Midbrain (tissue), 1 donor: ENCODE measurements at regions not wholly inside any gene's neighbourhood (a gene's known extent, or its start where the extent isn't known, plus 50 kb on each side); places are given as distances from the start of the nearest gene placed in this dataset.
A peak's percentile ranks its signal among the peaks of the same experiment; 100 is the strongest.
"Not testable (repeated sequence)": the region's sequence is repeated elsewhere in the genome, so short reads cannot be mapped to it uniquely, and the experiment has no call there.

Experiments used
- DNase-seq: peaks from one replicate; lab custom pipeline; 2025; lab: John Stamatoyannopoulos, UW

- no peak for DNase-seq
Observed at GRCh38 chr14:43872222-43872621, 634.9 kb downstream of the FSCB start.

- DNase-seq = no peak
Observed at GRCh38 chr14:43858981-43859380, 648.1 kb downstream of the FSCB start.

DNA sequence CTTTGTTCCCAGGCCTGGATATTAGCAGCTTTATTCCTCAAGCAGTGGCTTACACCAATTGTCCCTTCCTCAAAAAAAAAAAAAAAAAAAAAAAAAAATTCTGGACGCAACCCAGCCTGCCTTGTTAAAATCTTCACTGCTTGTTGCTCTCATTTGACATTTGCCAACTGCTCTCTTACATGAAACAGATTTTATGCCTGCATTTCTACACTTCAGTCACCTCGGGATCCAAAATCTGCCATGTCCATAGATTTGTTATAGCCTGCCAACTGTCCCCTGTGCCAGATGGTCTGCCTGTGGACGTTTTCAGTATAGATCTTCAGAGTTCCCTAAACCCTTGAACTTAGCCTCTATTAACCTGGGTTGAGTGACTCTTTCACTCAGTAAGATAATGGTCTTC is 651.5 kb downstream of the FSCB start:
- DNase-seq = no peak

- DNase-seq = no peak
Observed at GRCh38 chr14:43853541-43853940, 653.5 kb downstream of the FSCB start.

DNA sequence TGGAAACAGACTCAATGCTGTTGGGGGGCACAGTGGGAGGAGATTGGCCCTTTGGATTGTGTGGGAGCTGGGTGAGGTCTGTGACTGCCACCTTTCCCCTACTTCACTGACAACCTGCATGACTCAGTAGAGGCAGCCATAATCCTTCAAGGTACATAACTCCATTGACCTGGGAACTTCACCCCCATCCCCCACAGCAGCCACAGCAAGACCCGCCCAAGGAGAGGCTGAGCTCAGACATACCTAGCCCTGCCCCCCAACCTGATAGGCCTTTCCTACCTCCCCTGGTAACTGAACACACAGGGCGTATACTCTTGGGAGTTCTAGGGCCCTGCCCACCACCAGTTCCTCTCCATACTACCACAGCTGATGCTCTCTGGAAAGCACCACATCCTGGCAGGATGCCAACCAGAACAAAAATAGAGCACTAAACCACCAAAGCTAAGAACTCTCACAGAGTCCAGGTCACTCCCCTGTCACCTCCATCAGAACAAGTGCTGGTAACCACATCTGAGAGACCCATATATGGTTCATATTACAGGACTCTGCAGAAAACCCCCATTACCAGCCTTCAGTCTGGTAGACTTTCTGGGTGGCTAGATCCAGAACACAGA is 703.9 kb downstream of the FSCB start:
- DNase-seq = no peak

DNA sequence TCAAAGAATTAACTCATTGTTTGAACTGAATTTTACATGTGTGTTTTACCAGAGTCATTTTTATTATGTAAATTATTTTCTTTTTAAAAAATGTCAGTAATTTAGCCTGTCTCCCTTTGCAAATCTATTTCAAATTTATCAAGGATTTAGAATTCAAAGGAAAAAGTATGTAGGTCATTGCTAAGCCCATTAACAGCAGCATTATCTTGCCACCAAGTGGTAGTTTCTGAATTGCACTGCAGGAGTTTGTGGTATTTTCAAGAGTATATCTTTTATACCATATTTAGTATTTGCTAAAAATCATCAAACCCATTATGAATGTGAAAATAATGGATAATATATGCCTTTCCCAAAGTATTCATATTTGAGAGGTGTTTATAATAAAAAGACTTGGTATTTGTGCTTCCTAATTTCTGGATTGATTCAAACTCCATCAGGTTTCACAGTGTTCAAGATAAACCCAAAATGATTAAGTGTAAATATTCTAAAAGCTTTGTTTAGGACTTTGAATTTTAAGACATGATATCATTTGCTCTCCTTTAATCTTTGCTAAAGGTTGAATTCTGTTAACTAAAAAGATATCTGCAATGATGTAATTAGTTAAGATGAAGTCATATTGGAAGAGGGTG is 711.4 kb downstream of the FSCB start:
- DNase-seq = peak; percentile 22

- DNase-seq = no peak
Observed at GRCh38 chr14:43793579-43793978, 713.5 kb downstream of the FSCB start.

GRCh38 chr14:43792980-43793379 is 714.1 kb downstream of the FSCB start:
- DNase-seq = no peak

DNA sequence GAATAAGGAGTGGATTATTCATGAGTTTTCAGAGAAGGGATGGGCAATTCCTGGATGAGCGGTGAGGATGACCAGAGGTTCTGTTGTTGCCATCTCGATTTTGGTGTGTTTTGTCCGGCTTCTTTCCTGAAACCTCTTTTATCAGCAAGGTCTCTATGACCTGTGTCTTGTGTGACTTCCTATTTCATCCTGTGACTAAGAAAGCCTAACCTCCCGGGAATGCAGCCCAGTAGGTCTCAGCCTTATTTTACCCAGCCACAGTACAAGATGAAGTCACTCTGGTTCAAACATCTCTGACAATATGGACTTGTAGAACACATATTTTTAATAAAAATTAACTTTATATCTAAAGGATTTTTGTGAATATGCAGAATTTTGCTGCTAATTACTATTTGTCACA is 716.4 kb downstream of the FSCB start:
- no peak for DNase-seq

GRCh38 chr14:43789458-43789857 is 717.6 kb downstream of the FSCB start:
- no peak for DNase-seq

DNA sequence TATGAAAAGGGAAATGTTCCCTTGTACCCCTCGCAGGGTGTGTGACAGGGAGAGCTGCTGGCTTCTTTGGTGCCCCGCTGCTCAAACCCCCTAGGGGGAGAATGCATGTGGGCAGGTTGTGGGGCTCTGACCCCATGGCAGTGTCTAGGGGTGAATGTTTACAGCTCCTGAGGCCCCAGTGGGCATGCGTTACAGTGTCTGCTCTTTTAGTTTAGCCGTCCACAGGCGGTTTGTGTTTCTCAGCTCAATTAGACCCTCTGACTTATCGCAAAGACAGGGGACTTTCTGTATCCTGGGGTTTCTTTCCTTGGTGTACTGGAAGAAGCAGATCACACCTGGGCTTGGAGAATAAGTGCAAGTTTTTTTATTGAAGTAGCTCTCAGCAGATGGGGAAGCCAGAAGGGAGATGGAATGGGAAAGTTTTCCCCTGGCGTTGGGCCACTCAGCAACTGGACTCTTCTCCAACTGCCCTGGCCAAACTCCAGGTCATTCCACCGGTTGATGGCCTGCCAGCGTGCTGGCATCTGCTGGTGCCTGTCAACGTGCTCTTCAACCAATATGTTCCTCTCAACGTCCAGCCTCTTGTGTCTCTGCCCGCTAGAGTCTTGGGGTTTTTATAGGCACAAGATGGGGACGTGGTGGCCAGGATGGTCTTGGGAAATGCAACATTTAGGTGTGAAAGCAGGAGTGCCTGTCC is 720.9 kb downstream of the FSCB start:
- no peak for DNase-seq

GRCh38 chr14:43784432-43784831 is 722.7 kb downstream of the FSCB start:
- DNase-seq = not testable (repeated sequence)

DNA sequence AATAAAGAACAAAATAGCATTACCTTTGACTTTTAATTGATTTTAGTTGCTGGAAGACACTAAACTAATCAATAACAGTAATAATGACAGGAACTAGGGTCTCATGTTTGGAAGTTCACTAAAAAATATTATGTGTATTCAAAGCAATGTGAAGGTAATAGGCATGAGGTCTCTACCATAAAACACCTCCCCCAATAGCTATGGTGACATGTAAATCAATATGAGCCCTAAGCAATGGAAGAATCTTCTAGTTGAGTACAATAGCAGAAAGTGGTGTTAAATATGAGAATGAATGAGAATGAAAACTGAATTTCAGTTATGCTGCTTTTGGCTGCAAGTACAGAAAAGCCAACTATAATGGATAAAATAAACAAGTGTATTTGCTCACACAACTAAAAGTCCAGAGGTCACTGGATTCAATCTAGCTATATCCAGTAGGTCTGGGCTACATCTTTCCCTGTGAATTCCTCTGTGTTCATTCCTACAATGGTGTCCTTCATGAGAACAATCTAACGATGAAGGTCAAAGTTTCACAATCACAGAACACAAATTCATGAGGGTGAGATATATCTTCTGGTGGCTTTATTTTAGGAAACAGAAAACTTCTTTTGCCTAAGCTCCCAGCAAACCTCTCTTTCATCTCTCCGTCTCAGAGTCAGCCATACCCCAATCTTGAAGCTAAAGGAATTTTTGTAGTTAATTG is 728.0 kb downstream of the FSCB start:
- DNase-seq = no peak

DNA sequence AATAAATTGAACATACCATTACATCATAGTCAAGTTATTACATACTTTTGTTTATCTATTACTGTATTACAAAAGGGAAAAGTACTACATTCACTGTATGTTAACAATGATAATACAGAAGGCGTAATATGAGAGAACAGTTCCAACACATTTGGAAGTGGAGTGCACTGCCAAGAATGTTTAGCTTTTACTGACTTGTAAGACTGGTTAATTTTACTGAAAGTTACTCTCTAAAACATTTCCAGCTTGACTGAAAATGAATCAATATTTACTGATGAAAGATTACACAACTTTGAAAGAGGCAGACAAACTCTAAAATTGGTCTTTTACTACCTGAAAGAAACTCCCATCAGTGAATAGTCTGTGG is 728.5 kb downstream of the FSCB start:
- no peak for DNase-seq

DNA sequence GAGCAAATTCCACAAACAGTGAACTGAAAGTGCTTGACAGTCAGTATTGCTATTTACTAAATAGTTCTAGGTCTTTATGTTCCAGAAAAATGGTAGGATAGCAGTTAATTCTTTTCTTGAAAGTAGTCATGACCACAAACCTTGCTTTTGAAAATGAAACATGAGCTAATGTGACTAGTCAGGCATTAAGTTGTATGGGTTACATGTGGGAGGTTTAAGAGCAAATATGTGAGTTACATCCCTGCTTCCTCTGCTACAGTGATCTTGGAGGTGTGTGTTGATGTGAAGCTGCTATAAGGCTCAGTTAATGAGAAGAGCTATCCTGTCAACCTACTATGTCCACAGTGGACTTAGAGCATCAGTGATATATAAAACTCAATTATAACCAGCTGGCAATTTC is 741.6 kb downstream of the FSCB start:
- DNase-seq = no peak

DNA sequence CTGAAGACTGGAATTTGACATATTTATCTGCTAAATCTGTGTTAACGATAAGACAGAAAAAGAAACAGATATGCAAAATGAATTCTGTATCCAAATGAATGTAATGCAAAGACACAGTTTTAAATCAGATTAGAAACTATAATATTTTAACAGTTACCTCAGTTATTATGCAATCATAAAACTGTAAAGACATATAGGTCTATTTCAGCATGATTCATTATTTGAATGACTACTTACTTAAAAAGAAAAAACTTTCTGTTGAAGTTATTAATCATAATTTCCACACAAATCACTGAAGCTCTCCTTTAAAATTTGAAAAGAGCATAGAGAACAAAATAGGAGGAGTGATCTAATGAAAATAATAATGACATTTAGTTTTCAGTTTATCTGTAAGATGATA is 742.6 kb downstream of the FSCB start:
- DNase-seq = no peak

GRCh38 chr14:43755707-43756106 is 751.4 kb downstream of the FSCB start:
- DNase-seq = no peak

GRCh38 chr14:43754838-43755237 is 752.2 kb downstream of the FSCB start:
- DNase-seq = no peak

- no peak for DNase-seq
Observed at GRCh38 chr14:43745746-43746145, 761.3 kb downstream of the FSCB start.

GRCh38 chr14:43735932-43736331 is 771.2 kb downstream of the FSCB start:
- DNase-seq = no peak

DNA sequence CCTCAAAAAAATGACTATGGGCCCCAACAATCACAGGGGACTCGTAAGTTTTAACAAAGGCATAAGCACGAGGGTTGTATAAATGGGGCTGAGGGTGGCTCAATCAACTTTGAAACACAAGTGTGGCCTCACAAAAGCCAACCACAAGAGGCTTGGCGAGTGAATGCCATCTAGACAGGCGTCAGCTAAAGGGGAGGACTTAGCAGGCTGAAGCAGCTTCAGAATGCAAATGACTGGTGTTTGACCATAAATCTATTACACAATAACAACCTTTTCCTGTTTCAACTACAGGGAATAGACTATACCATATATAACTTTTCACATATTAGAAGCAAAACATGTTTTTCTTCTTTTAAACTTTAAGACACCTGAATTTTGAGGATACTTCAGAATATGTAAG is 777.9 kb downstream of the FSCB start:
- DNase-seq = no peak

- no peak for DNase-seq
Observed at GRCh38 chr14:43706900-43707299, 800.2 kb downstream of the FSCB start.
